ENCODE measurements at regions not wholly inside any gene's neighbourhood (a gene's known extent, or its start where the extent isn't known, plus 50 kb on each side); places are given as distances from the start of the nearest gene placed in this dataset.

DNA sequence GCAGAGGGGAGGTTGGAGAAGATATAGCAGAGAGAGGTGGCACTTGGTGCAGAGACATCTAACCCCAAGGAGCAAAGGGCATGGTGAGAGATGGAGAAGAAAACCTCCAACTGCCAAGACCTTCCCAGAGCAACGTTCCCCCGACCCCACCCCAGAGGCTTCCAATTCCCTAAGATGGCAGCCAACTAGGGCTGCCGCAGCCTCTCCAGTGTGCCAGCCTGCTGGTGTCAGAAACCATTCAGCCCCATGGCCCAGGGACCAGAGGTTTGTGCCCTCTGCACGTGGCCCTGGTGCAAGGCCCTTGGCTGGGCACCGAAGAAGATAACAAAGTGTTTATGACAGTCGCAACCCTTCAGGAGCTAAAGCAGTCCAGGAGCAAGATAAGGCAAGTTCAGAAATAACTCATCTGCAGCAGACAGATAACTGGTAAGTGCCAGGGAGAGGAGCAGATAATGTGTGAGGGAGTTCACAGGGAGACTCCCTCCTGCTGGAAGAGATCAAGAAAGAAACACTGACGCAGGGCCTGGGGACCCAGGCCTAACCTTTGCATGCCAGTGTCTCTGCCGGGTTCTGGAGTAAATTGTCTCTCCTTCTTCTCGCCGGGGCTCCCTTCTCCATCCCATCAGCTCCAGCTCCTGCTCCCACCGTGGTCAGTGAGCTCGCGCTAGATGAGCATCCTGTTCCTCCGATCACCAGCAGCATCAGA lies 66.1 kb upstream of the ID2 start (continued):
- TF ChIP-seq, protein P1, sequence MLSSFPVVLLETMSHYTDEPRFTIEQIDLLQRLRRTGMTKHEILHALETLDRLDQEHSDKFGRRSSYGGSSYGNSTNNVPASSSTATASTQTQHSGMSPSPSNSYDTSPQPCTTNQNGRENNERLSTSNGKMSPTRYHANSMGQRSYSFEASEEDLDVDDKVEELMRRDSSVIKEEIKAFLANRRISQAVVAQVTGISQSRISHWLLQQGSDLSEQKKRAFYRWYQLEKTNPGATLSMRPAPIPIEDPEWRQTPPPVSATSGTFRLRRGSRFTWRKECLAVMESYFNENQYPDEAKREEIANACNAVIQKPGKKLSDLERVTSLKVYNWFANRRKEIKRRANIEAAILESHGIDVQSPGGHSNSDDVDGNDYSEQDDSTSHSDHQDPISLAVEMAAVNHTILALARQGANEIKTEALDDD (IDR thresholded peaks at IDR 0.05) = peak; percentile 59; the same call in 1 of the 2 replicates
- peak; percentile 66; the same call in 1 of the 2 replicates for TF ChIP-seq ZFX (CRISPR knock-in tag; IDR thresholded peaks at IDR 0.05)
- TF ChIP-seq NCOR1 (IDR thresholded peaks at IDR 0.05) = peak; percentile 97
- peak; percentile 98 for TF ChIP-seq CBFA2T2 (conservative IDR thresholded peaks at IDR 0.05)
- TF ChIP-seq, protein P2, sequence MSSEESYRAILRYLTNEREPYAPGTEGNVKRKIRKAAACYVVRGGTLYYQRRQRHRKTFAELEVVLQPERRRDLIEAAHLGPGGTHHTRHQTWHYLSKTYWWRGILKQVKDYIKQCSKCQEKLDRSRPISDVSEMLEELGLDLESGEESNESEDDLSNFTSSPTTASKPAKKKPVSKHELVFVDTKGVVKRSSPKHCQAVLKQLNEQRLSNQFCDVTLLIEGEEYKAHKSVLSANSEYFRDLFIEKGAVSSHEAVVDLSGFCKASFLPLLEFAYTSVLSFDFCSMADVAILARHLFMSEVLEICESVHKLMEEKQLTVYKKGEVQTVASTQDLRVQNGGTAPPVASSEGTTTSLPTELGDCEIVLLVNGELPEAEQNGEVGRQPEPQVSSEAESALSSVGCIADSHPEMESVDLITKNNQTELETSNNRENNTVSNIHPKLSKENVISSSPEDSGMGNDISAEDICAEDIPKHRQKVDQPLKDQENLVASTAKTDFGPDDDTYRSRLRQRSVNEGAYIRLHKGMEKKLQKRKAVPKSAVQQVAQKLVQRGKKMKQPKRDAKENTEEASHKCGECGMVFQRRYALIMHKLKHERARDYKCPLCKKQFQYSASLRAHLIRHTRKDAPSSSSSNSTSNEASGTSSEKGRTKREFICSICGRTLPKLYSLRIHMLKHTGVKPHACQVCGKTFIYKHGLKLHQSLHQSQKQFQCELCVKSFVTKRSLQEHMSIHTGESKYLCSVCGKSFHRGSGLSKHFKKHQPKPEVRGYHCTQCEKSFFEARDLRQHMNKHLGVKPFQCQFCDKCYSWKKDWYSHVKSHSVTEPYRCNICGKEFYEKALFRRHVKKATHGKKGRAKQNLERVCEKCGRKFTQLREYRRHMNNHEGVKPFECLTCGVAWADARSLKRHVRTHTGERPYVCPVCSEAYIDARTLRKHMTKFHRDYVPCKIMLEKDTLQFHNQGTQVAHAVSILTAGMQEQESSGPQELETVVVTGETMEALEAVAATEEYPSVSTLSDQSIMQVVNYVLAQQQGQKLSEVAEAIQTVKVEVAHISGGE (CRISPR knock-in tag; IDR thresholded peaks at IDR 0.05) = peak in 1 of 3 experiments; percentile 73; a peak in 1 of 6 replicates
- peak in 1 of 2 experiments; percentile 57; a peak in 1 of 4 replicates for TF ChIP-seq FOXK2 (conservative IDR thresholded peaks at IDR 0.05 in 1 of 2, IDR thresholded peaks at IDR 0.05 in 1 of 2; ENCODE audit: low read depth in 2 of 2)
- TF ChIP-seq, protein P3, sequence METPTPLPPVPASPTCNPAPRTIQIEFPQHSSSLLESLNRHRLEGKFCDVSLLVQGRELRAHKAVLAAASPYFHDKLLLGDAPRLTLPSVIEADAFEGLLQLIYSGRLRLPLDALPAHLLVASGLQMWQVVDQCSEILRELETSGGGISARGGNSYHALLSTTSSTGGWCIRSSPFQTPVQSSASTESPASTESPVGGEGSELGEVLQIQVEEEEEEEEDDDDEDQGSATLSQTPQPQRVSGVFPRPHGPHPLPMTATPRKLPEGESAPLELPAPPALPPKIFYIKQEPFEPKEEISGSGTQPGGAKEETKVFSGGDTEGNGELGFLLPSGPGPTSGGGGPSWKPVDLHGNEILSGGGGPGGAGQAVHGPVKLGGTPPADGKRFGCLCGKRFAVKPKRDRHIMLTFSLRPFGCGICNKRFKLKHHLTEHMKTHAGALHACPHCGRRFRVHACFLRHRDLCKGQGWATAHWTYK (CRISPR knock-in tag; IDR thresholded peaks at IDR 0.05) = peak; percentile 92
- peak in 1 of 2 experiments; percentile 89; a peak in 2 of 4 replicates for TF ChIP-seq TEAD1 (CRISPR knock-in tag; IDR thresholded peaks at IDR 0.05)
- peak; percentile 62; the same call in 1 of the 2 replicates for TF ChIP-seq KHSRP (IDR thresholded peaks at IDR 0.05)
- peak; percentile 95 for TF ChIP-seq MEIS2 (IDR thresholded peaks at IDR 0.05; ENCODE audit: partially characterized antibody)
- TF ChIP-seq FOXP1 (CRISPR knock-in tag; IDR thresholded peaks at IDR 0.05) = no peak; the same call in 1 of the 2 replicates
- TF ChIP-seq, protein P4, sequence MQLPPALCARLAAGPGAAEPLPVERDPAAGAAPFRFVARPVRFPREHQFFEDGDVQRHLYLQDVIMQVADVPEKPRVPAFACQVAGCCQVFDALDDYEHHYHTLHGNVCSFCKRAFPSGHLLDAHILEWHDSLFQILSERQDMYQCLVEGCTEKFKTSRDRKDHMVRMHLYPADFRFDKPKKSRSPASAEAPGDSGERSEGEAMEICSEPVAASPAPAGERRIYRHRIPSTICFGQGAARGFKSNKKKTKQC (CRISPR knock-in tag; IDR thresholded peaks at IDR 0.05) = no peak
- TF ChIP-seq, protein P5, sequence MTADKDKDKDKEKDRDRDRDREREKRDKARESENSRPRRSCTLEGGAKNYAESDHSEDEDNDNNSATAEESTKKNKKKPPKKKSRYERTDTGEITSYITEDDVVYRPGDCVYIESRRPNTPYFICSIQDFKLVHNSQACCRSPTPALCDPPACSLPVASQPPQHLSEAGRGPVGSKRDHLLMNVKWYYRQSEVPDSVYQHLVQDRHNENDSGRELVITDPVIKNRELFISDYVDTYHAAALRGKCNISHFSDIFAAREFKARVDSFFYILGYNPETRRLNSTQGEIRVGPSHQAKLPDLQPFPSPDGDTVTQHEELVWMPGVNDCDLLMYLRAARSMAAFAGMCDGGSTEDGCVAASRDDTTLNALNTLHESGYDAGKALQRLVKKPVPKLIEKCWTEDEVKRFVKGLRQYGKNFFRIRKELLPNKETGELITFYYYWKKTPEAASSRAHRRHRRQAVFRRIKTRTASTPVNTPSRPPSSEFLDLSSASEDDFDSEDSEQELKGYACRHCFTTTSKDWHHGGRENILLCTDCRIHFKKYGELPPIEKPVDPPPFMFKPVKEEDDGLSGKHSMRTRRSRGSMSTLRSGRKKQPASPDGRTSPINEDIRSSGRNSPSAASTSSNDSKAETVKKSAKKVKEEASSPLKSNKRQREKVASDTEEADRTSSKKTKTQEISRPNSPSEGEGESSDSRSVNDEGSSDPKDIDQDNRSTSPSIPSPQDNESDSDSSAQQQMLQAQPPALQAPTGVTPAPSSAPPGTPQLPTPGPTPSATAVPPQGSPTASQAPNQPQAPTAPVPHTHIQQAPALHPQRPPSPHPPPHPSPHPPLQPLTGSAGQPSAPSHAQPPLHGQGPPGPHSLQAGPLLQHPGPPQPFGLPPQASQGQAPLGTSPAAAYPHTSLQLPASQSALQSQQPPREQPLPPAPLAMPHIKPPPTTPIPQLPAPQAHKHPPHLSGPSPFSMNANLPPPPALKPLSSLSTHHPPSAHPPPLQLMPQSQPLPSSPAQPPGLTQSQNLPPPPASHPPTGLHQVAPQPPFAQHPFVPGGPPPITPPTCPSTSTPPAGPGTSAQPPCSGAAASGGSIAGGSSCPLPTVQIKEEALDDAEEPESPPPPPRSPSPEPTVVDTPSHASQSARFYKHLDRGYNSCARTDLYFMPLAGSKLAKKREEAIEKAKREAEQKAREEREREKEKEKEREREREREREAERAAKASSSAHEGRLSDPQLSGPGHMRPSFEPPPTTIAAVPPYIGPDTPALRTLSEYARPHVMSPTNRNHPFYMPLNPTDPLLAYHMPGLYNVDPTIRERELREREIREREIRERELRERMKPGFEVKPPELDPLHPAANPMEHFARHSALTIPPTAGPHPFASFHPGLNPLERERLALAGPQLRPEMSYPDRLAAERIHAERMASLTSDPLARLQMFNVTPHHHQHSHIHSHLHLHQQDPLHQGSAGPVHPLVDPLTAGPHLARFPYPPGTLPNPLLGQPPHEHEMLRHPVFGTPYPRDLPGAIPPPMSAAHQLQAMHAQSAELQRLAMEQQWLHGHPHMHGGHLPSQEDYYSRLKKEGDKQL (CRISPR knock-in tag; IDR thresholded peaks at IDR 0.05; ENCODE audit: borderline replicate concordance) = 0 out of 2 replicates have a peak, but pooled peaks have one; percentile 61

Measured in K562 (cell line).